Raji (cell line): ENCODE measurements at regions not wholly inside any gene's neighbourhood (a gene's known extent, or its start where the extent isn't known, plus 50 kb on each side); places are given as distances from the start of the nearest gene placed in this dataset.

ENCODE experiments used
- POLR2A ChIP-seq: IDR thresholded peaks from 2 replicates; pipeline ENCODE4 v1.6.1; 2011; ENCODE audit warnings: low read depth, low read length, control low read depth; ENCODE audit not compliant: insufficient read depth

DNA sequence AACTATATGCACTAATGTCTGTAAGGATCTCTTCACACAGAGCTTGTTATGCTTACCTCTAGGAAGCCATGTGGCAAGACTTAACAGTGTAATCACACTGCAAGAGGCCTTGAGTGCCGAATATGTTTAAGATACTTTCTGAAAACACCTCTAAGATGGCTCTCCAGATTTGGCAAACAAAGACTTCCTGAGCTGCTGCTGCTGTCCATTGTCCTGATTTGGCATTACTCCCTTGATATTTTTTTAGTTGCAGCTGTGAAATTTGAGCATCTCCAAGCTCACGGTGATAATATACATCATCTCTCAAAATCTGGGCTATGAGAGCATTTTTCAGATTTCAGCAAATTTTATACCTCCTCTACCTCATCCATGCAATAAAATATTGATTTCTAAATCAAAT lies 384.5 kb upstream of the CDH6 start:
- TF ChIP-seq POLR2A, result no peak

DNA sequence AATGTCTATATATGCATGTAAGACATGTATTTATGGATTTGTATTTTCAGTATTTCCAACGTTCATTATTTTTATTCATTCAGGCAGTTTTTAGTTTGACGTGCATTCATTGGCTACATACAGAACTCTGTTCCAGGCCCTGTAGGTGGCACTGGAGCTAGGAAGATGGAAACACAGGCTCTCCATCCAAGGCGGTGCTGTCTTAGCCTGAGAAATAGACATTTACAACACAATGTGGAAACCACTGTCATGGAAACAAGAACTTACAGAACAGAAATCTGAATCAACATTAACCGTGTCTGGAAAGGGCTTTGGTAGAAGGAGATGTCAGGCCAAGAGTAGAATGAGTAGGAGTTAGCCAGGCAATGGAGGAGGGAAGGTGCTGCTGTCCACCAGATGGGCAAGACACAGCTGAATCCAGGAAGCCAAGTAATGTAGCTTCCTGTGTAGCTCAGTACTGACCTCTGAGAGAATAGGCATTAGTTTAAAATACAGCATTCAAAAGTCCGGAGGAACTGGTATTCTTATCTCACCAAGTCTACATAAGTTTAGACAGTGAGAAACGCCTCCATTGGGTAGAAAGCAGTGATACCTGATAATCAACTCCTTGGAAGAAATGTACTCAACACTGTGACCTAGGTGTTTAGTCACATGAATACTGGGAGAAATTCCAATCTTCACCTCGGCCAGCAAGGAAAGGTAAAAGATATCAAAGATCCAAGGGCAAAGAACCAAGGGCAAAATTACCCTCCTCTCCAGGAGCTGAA lies 388.6 kb upstream of the CDH6 start:
- TF ChIP-seq POLR2A, result no peak

DNA sequence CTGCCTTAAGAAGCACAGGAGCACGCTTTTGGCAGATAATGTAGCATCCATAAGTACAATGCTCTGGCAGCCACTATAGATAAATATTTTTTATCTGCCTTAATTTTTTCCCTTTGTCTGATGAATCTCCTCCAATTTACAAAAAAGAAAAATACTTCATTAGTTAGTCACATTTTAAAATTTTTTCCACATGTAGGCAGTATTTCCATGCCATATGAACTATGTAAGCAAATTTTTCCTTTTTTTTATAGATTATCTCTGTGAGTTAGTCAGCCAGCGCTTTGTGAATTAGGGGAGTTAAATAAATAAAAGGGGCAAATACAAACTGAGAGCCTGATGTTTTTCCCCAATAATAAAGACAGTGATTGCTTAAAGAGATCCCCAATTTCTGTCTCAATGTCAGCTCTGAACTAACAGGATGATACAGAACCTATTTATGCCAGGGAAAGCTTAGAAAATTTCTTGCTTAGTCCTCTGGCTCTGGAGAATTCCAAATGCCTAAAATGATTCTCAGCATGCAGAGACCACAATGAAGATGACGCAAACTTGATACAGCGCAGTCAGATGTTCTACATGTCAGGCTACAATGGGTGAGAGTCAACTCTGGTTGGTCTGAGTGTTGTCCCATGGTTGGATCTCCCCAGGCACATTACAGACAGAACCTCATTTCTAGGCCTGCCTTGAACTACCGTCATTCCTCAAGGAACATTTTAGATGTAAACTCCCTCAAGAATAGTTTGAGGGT lies 390.4 kb upstream of the CDH6 start:
- no peak for TF ChIP-seq POLR2A

DNA sequence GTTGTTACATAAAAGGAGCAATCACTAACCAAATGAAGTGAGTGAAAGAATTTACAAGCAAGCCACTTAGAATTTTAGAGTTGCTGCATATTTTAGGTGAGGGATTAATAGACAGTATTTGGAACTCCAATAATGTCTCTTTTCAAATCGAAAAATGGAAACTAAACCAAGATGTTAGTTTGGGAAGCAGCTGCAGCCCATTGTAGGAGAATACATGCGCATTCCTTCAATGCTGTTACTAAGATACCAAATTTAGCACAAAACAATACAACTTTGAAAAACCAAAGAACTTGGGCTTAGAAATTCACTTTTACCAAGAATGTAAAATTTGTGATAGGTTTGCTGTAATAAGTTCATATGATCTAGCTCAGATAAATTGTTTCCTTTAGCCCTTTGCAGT lies 411.8 kb upstream of the CDH6 start:
- TF ChIP-seq POLR2A, result no peak

DNA sequence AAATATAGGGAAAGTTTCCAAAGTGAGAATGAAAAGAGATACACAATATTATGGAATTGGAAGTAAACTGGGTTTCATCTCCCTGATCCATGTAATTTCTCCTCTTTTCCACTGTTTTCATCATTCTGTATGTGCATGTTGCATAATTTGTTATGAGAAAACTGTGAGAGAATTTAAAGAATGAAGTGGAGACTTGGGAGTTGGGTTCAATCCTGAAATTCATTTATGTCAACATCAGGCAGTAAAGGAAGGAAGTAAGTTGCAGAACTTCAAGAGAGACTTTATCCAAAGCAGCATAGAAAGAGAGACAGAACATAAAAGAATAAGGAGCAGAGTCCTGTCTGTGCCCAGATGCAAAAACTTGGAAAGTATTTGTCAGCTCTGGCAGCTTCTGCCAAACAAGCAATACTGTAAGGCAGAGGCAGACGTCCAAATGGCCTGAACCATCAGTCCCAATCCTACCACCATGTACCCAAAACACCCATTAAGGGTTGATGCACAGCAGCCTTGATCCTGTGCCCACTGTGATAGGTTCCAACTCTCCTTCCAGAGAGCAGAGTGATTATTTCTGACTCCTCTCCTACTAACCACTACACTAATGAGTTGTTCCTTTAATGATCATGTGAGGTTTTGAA lies 425.3 kb upstream of the CDH6 start:
- no peak for TF ChIP-seq POLR2A

DNA sequence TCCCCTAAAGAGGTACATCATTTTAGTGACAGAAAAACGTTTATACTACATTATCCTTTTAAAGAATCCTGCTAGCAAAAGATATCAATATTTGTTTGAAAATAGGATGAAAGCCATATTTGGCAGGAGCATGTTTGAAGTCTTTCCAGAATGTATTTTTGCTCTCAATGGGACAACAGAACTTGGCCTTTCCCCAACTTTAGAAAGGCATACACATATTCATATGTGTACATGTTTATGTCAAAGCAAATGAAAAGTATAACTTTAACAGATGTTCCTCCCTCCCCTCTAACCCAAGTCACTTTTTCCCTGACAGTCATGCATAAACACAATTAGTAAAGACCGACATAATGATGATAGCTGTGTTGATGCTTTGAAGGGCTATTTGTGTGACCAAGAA lies 427.8 kb upstream of the CDH6 start:
- TF ChIP-seq POLR2A, result no peak

DNA sequence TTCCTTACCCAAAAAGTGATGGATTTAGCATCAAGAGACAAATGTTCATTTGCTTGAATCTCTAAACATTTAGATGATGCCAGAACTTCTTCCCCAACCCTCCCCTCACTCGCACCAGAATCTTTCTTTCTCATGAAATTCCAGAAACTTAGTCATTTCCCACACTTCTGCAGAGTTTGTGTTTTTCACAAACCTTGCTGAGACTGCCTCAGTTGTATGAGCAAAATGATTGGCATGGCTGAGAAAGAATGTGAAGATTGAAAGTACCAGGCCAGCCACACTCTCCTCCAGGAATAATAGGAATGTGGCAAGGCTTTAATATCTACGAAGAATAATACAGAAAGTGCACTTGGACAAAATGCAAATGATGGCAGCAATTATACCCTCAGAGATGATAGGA lies 428.3 kb upstream of the CDH6 start:
- no peak for TF ChIP-seq POLR2A

DNA sequence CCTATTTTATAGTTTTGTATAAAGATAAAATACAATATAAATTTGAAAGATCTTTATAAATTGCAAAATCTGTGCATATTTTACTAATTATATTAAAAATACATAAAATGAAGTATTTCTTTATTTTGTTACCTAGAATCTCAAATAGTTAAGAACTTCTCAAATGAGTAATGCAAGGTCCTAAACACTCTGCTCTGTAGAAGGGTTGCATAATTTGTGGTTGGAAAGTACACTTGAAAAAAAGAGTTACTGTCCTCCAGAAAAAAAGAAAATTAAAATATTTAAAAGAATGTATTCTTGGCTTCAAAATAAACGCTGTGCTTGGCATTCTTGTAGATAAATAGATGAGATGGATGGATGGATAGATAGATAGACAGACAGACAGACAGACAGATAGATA lies 428.8 kb upstream of the CDH6 start:
- TF ChIP-seq POLR2A, result no peak

DNA sequence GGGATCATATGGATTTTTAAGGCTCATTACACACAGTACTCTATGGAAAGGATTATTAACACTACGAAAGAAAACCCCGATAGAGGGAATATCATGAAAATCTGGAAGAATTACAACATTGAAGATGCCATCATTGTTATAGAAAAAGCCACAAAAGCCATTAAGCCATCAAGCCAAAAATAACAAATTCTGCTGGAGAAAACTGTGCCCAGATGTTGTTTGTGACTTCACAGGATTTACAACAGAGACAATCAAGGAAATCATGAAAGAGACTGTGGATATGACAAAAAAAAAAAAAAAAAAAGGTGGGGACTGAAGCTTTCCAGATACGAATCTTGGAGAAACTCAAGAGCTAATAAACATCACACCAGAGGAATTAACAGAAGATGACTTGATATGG lies 433.8 kb upstream of the CDH6 start:
- TF ChIP-seq POLR2A, result no peak

DNA sequence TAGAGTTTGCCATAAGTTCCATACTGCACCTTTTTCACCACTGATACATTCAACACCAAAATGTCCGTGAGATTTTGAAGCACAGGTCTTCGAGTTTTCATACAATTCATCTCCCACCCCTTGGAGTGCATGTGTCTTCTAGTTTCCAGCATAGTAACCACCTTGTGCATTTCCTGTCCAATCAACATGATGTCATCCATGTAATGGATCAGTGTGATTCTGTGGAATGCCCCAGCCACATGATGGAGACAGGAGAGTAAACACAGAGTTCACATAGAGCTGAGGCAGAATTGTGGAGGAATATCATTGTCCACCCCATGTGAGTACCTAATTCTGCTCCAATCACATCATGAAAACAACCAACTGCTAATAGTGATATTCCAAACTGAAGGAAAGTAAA lies 441.5 kb upstream of the CDH6 start:
- TF ChIP-seq POLR2A, result no peak

DNA sequence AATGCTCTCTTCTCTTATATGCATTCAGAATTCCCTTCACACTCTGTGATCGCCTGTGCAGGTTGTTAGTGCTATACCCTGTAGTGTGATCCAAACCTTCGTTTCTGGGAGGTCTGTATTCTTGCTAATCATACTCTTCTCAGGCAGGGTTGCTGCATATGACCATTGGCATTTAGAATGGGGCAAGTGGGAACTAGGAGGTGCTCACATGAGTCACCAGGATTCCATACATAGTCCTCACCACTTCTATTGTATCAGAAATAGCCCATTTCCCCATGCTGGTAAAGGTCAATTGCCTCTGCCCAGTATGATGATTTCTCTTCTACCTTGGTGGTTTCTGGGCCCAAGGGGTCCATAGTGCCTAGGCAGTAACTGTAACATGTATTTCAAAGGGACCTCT lies 443.5 kb upstream of the CDH6 start:
- TF ChIP-seq POLR2A, result no peak

DNA sequence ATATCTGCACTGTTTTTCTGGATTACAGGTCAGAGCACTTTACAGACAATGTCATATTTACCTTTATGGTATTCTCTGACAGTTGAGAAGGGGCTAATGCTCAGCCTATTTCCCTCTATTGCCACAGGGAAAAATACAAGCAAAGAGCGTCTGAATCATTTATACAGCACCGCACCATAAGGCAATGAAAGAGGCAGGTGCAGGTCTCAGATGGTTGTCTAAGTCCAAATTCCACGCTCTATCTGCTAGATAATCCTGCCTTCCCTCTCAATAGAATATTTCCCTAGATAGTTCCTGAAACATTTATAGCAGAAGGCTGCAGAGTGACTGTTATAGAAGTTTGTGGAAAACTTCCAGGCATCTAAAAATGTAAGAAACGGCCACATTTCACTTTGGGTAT lies 446.1 kb upstream of the CDH6 start:
- no peak for TF ChIP-seq POLR2A

DNA sequence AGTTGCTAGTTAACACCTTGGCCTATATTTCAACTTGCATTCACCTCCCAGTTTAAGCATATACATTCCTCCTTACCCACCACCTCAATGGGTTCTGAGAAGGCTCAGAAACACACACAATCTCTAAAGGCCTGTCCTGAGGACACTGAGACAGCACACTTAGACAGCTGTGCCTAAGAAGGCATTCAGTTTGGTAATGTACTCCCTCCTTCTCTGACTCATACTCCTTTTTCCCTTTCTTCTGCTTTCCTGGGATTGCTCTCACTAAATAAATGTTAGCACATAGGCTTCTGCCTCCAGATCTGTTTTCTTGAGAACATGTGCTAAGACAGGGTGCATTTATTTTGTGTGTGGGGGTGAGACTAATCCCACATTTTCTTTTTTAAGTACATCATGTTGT lies 456.8 kb upstream of the CDH6 start:
- TF ChIP-seq POLR2A, result no peak

DNA sequence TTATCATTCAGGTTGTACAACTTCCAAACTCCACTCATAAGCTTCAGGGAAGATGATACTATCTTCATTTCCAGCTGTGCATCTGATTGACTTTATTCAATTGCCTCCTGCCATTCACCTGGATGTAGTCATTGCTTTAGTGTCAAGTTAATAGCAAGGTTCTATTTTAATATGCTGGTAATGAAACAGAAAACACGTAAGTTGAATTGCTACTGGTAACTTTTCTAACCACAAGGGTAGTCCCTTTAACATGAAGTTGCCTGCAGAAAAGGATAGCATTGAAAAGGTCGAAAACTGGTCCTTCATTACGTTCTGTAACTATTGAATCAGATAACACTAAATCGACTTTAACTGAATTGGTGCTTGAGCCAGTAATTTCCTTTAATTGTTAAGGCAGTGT lies 459.4 kb upstream of the CDH6 start:
- no peak for TF ChIP-seq POLR2A

DNA sequence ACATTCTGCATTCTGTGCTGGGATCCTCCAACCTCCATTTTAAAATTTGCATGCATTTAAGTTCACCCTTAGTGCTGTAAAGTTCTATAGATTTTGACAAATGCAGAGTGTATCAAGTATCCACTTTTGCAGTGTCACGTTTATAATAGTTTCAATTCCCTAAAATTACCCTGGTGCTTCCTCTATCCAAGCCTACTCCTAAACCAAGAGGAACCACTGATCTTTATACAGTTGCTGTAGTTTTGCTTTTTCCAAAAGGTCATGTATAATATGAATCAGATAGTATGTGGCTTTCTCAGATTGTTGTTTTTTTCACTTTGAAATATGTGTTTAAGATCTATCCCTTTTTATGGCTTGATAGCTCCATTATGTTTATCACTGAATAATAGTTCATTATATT lies 468.4 kb upstream of the CDH6 start:
- no peak for TF ChIP-seq POLR2A

DNA sequence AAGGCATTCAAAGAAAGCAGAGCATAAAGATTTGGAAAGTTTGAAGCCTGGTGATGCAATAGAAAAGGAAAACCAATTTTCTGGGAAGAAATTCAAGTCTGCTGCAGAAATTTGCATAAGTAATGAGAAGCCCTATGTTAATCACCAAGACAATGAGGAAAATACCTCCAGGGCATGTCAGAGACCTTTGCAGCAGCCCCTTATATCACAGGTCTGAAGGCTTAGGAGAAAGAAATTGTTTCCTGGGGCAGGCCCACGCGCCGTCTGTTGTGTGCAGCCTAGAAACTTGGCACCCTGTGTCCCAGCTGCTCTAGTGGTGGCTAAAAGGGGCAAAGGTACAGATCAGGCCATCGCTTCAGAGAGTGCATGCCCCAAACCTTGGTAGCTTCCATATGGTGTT lies 495.3 kb upstream of the CDH6 start:
- no peak for TF ChIP-seq POLR2A

DNA sequence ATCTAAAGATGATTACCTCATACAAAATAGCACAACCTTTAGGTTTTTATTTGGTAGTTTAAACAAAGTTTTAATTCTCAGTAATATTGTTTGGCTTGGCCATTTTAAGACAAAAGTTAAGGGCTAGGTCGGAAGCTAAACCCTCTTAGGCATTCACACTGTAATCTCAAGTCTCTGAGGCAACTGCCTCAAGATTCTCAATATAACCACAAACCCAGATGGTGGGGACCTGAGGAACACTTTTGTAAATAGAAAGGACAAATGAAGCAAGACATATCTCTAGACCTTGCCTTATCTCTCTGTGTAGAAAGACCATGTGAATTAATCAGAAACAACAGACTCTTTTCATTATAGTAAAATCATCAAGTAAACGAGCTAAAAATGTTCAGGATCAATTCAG lies 500.2 kb upstream of the CDH6 start:
- TF ChIP-seq POLR2A, result no peak

DNA sequence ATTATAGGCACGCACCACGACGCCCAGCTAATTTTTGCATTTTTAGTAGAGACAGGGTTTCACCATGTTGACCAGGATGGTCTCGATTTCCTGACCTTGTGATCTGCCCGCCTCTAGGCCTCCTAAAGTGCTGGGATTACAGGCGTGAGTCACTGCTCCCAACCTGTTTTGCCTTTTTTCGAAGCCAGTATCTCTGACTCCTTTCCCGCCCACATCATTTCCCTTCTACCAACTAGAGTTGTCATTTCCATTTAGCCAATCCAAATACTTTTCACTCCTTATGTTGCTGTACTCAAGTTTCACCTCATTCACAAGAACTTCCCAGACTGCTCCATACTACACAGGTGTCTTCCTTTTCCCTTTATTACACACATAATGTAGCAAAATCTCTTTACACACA lies 502.6 kb upstream of the CDH6 start:
- TF ChIP-seq POLR2A, result no peak
